ENCODE measurements at regions not wholly inside any gene's neighbourhood (a gene's known extent, or its start where the extent isn't known, plus 50 kb on each side); places are given as distances from the start of the nearest gene placed in this dataset.

GRCh38 chr5:121008041-121008440, 543.9 kb downstream of the PRR16 start:
- no peak for DNase-seq

GRCh38 chr5:121009058-121009457, 545.0 kb downstream of the PRR16 start:
- DNase-seq: no peak

GRCh38 chr5:121018004-121018403, 553.9 kb downstream of the PRR16 start:
- no peak for DNase-seq

GRCh38 chr5:121019106-121019505, 555.0 kb downstream of the PRR16 start:
- DNase-seq: no peak

GRCh38 chr5:121019734-121020133, 555.6 kb downstream of the PRR16 start:
- no peak for DNase-seq

- no peak for DNase-seq
These were observed 557.6 kb downstream of the PRR16 start for GRCh38 chr5:121021681-121022080.

- DNase-seq: no peak
These were observed 560.6 kb downstream of the PRR16 start for GRCh38 chr5:121024416-121025311.

- no peak for DNase-seq
These were observed 561.6 kb downstream of the PRR16 start for GRCh38 chr5:121025671-121026070.

GRCh38 chr5:121027636-121028035, 563.5 kb downstream of the PRR16 start:
- no peak for DNase-seq

GRCh38 chr5:121029536-121030245, 565.6 kb downstream of the PRR16 start:
- DNase-seq: no peak

- DNase-seq: no peak
These were observed 567.4 kb downstream of the PRR16 start for GRCh38 chr5:121031491-121031890.

GRCh38 chr5:121033334-121033733, 569.2 kb downstream of the PRR16 start:
- no peak for DNase-seq

GRCh38 chr5:121038438-121038837, 574.3 kb downstream of the PRR16 start:
- DNase-seq: no peak

GRCh38 chr5:121049971-121050370, 585.9 kb downstream of the PRR16 start:
- no peak for DNase-seq

- no peak for DNase-seq
These were observed 589.2 kb downstream of the PRR16 start for GRCh38 chr5:121053055-121053985.

GRCh38 chr5:121055586-121055985, 591.5 kb downstream of the PRR16 start:
- no peak for DNase-seq

- DNase-seq: peak; percentile 6
These were observed 600.1 kb downstream of the PRR16 start for GRCh38 chr5:121064241-121064640.

GRCh38 chr5:121086671-121087070, 622.6 kb downstream of the PRR16 start:
- DNase-seq: no peak

- DNase-seq: no peak
These were observed 623.5 kb downstream of the PRR16 start for GRCh38 chr5:121087560-121087959.

GRCh38 chr5:121088341-121088740, 624.2 kb downstream of the PRR16 start:
- DNase-seq: no peak

GRCh38 chr5:121090822-121091221, 626.7 kb downstream of the PRR16 start:
- DNase-seq: no peak

- DNase-seq: no peak
These were observed 636.8 kb downstream of the PRR16 start for GRCh38 chr5:121100931-121101330.

- DNase-seq: no peak
These were observed 641.8 kb downstream of the PRR16 start for GRCh38 chr5:121105921-121106320.

All from COR-L47 (cell line).